Panc1 (cell line): ENCODE measurements at regions not wholly inside any gene's neighbourhood (a gene's known extent, or its start where the extent isn't known, plus 50 kb on each side); places are given as distances from the start of the nearest gene placed in this dataset.

Experiments used
- CTCF ChIP-seq: fragments of 450-650 bp; IDR thresholded peaks from 2 replicates; pipeline ENCODE4 v1.5.1; 2017; ENCODE audit warnings: mild to moderate bottlenecking
- POLR2AphosphoS5 ChIP-seq: IDR thresholded peaks from 2 replicates; pipeline ENCODE4 v1.6.1; 2012; ENCODE audit warnings: mild to moderate bottlenecking, low read depth, low read length, moderate library complexity
- SIN3A ChIP-seq: IDR thresholded peaks from 2 replicates; pipeline ENCODE4 v1.6.1; 2012; ENCODE audit warnings: low read depth, mild to moderate bottlenecking, low read length, moderate library complexity, borderline replicate concordance; ENCODE audit not compliant: insufficient read depth
- TCF7L2 ChIP-seq: IDR thresholded peaks from 2 replicates; pipeline ENCODE4 v1.6.1; 2011; ENCODE audit warnings: mild to moderate bottlenecking, low read depth, low read length, inconsistent platforms
- TF ChIP-seq, protein P1 (sequence below), 2 experiments: IDR thresholded peaks; 2 replicates each; pipeline ENCODE4 v1.6.1; 2011 to 2012; ENCODE audit warnings: low read depth in 2 of 2, control low read depth in 1 of 2, low read length in 1 of 2, mild to moderate bottlenecking in 1 of 2, moderate library complexity in 1 of 2; ENCODE audit not compliant: insufficient read depth in 1 of 2

DNA sequence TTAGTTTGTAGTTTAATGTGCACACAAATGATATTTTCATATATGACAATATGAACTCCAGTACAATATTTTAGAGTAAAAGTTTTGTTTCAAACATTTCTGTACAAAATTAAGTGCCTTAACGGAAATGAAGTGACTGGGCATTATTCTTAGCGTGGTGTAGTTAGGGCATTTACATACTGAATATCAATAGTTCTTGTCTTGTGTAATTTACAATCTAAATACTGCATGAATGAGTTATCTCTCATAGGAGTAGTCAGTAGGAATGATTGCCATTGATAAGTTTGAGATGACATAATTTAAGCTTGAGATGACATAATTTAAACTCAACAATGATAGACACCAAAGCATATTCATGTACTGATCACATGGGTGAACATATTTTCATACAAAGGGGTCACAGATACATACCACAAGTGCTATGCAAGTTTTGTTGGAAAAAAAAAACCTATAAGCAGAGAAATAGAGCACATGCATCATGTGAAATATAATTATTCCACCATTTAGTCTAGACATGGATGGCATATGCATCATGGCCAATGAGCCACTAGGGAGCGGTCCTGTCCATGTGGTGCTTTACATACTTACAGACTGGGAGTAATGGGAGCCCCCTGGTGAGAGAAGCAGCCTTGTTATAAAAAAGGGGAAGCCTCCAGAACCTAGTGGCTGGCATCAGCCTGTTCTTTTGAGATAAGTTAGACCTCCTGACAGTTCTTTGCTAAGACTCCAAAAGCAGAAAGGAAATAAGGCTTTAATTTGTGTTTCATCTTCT is 1523.9 kb downstream of the MAT2B start:
- no peak for TF ChIP-seq POLR2AphosphoS5
- TF ChIP-seq CTCF, result peak; percentile 32
- TF ChIP-seq TCF7L2, result no peak
- TF ChIP-seq, protein P1, sequence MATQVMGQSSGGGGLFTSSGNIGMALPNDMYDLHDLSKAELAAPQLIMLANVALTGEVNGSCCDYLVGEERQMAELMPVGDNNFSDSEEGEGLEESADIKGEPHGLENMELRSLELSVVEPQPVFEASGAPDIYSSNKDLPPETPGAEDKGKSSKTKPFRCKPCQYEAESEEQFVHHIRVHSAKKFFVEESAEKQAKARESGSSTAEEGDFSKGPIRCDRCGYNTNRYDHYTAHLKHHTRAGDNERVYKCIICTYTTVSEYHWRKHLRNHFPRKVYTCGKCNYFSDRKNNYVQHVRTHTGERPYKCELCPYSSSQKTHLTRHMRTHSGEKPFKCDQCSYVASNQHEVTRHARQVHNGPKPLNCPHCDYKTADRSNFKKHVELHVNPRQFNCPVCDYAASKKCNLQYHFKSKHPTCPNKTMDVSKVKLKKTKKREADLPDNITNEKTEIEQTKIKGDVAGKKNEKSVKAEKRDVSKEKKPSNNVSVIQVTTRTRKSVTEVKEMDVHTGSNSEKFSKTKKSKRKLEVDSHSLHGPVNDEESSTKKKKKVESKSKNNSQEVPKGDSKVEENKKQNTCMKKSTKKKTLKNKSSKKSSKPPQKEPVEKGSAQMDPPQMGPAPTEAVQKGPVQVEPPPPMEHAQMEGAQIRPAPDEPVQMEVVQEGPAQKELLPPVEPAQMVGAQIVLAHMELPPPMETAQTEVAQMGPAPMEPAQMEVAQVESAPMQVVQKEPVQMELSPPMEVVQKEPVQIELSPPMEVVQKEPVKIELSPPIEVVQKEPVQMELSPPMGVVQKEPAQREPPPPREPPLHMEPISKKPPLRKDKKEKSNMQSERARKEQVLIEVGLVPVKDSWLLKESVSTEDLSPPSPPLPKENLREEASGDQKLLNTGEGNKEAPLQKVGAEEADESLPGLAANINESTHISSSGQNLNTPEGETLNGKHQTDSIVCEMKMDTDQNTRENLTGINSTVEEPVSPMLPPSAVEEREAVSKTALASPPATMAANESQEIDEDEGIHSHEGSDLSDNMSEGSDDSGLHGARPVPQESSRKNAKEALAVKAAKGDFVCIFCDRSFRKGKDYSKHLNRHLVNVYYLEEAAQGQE (IDR thresholded peaks at IDR 0.05; ENCODE audit: insufficient read depth in 1 of 2, low read depth in 2 of 2, low read length in 1 of 2), result no peak
- no peak for TF ChIP-seq SIN3A
